ENCODE measurements at regions not wholly inside any gene's neighbourhood (a gene's known extent, or its start where the extent isn't known, plus 50 kb on each side); places are given as distances from the start of the nearest gene placed in this dataset.
"Not testable (repeated sequence)": the region's sequence is repeated elsewhere in the genome, so short reads cannot be mapped to it uniquely, and the experiment has no call there.

- H3K9ac ChIP-seq (ENCODE audit: low read length); H2BK5ac ChIP-seq (ENCODE audit: low read length); H2AK5ac ChIP-seq (ENCODE audit: low read length); H3K36me3 ChIP-seq (ENCODE audit: control insufficient read depth, insufficient read depth, low read length); H2BK15ac ChIP-seq (replicated peaks; ENCODE audit: low read depth); H3K27me3 ChIP-seq (ENCODE audit: insufficient read depth, low read length, poor library complexity); H3K27ac ChIP-seq (ENCODE audit: low read depth, low read length); H3K79me1 ChIP-seq (ENCODE audit: low read length); H3K56ac ChIP-seq (ENCODE audit: low read length); H3K4me3 ChIP-seq (ENCODE audit: low read length); H3K4ac ChIP-seq (ENCODE audit: low read depth, low read length); H3K23ac ChIP-seq (ENCODE audit: low read length); H4K8ac ChIP-seq (ENCODE audit: low read depth, low read length); H2BK120ac ChIP-seq (ENCODE audit: low read depth, low read length); H3K79me2 ChIP-seq (ENCODE audit: control insufficient read depth, insufficient read depth, low read length); H4K5ac ChIP-seq (ENCODE audit: low read length); H3K4me2 ChIP-seq (ENCODE audit: low read length); DNase-seq; H3K18ac ChIP-seq (ENCODE audit: low read length); H3K4me1 ChIP-seq (ENCODE audit: control insufficient read depth, low read depth, low read length): not testable (repeated sequence)
- WGBS (ENCODE audit: extremely low coverage, insufficient coverage, low lambda C conversion rate): no CpG with 5 or more reads among the region's 5 CpGs
Observed at GRCh38 chr15:85196697-85197096, 183.7 kb upstream of the AKAP13 start.

GRCh38 chr15:85197582-85197981, 182.8 kb upstream of the AKAP13 start:
- H3K36me3 ChIP-seq (ENCODE audit: control insufficient read depth, insufficient read depth, low read length); H3K4me2 ChIP-seq (ENCODE audit: low read length); H3K18ac ChIP-seq (ENCODE audit: low read length); H3K9ac ChIP-seq (ENCODE audit: low read length); H2BK120ac ChIP-seq (ENCODE audit: low read depth, low read length); H3K79me2 ChIP-seq (ENCODE audit: control insufficient read depth, insufficient read depth, low read length); H3K79me1 ChIP-seq (ENCODE audit: low read length); H2BK5ac ChIP-seq (ENCODE audit: low read length); DNase-seq; H3K27ac ChIP-seq (ENCODE audit: low read depth, low read length); H4K8ac ChIP-seq (ENCODE audit: low read depth, low read length); H2BK15ac ChIP-seq (replicated peaks; ENCODE audit: low read depth); H3K4ac ChIP-seq (ENCODE audit: low read depth, low read length); H2AK5ac ChIP-seq (ENCODE audit: low read length); H3K4me1 ChIP-seq (ENCODE audit: control insufficient read depth, low read depth, low read length); H3K4me3 ChIP-seq (ENCODE audit: low read length); H3K23ac ChIP-seq (ENCODE audit: low read length); H3K56ac ChIP-seq (ENCODE audit: low read length); H3K27me3 ChIP-seq (ENCODE audit: insufficient read depth, low read length, poor library complexity); H4K5ac ChIP-seq (ENCODE audit: low read length): not testable (repeated sequence)
- no CpG with 5 or more reads among the region's 5 CpGs for WGBS (ENCODE audit: extremely low coverage, insufficient coverage, low lambda C conversion rate)

- not testable (repeated sequence) for H3K36me3 ChIP-seq (ENCODE audit: control insufficient read depth, insufficient read depth, low read length); H2BK15ac ChIP-seq (replicated peaks; ENCODE audit: low read depth); H2BK5ac ChIP-seq (ENCODE audit: low read length); H3K56ac ChIP-seq (ENCODE audit: low read length); H3K4ac ChIP-seq (ENCODE audit: low read depth, low read length); H3K9ac ChIP-seq (ENCODE audit: low read length); H2AK5ac ChIP-seq (ENCODE audit: low read length); H3K27me3 ChIP-seq (ENCODE audit: insufficient read depth, low read length, poor library complexity); H4K5ac ChIP-seq (ENCODE audit: low read length); H3K23ac ChIP-seq (ENCODE audit: low read length); H3K79me1 ChIP-seq (ENCODE audit: low read length); H3K27ac ChIP-seq (ENCODE audit: low read depth, low read length); H3K4me1 ChIP-seq (ENCODE audit: control insufficient read depth, low read depth, low read length); H3K4me2 ChIP-seq (ENCODE audit: low read length); H3K18ac ChIP-seq (ENCODE audit: low read length); H2BK120ac ChIP-seq (ENCODE audit: low read depth, low read length); DNase-seq; H3K79me2 ChIP-seq (ENCODE audit: control insufficient read depth, insufficient read depth, low read length); H4K8ac ChIP-seq (ENCODE audit: low read depth, low read length); H3K4me3 ChIP-seq (ENCODE audit: low read length)
- no CpG with 5 or more reads among the region's 13 CpGs for WGBS (ENCODE audit: extremely low coverage, insufficient coverage, low lambda C conversion rate)
Observed at GRCh38 chr15:85198432-85198831, 182.0 kb upstream of the AKAP13 start.

- H3K18ac ChIP-seq (ENCODE audit: low read length); H3K4me2 ChIP-seq (ENCODE audit: low read length); H3K27ac ChIP-seq (ENCODE audit: low read depth, low read length); H2BK120ac ChIP-seq (ENCODE audit: low read depth, low read length); H3K9ac ChIP-seq (ENCODE audit: low read length); H3K36me3 ChIP-seq (ENCODE audit: control insufficient read depth, insufficient read depth, low read length); H3K4me1 ChIP-seq (ENCODE audit: control insufficient read depth, low read depth, low read length); H3K23ac ChIP-seq (ENCODE audit: low read length); H2BK5ac ChIP-seq (ENCODE audit: low read length); H3K79me1 ChIP-seq (ENCODE audit: low read length); H3K79me2 ChIP-seq (ENCODE audit: control insufficient read depth, insufficient read depth, low read length); H3K27me3 ChIP-seq (ENCODE audit: insufficient read depth, low read length, poor library complexity); H4K8ac ChIP-seq (ENCODE audit: low read depth, low read length); DNase-seq; H2BK15ac ChIP-seq (replicated peaks; ENCODE audit: low read depth); H3K4ac ChIP-seq (ENCODE audit: low read depth, low read length); H2AK5ac ChIP-seq (ENCODE audit: low read length); H3K4me3 ChIP-seq (ENCODE audit: low read length); H4K5ac ChIP-seq (ENCODE audit: low read length); H3K56ac ChIP-seq (ENCODE audit: low read length): not testable (repeated sequence)
- WGBS (ENCODE audit: extremely low coverage, insufficient coverage, low lambda C conversion rate): no CpG with 5 or more reads among the region's 9 CpGs
Observed at GRCh38 chr15:85200215-85200614, 180.2 kb upstream of the AKAP13 start.

GRCh38 chr15:85201118-85201793, 179.1 kb upstream of the AKAP13 start:
- H3K79me2 ChIP-seq (ENCODE audit: control insufficient read depth, insufficient read depth, low read length); H3K23ac ChIP-seq (ENCODE audit: low read length); H3K36me3 ChIP-seq (ENCODE audit: control insufficient read depth, insufficient read depth, low read length); H2BK5ac ChIP-seq (ENCODE audit: low read length); H2BK120ac ChIP-seq (ENCODE audit: low read depth, low read length); H3K9ac ChIP-seq (ENCODE audit: low read length); H2BK15ac ChIP-seq (replicated peaks; ENCODE audit: low read depth); H3K56ac ChIP-seq (ENCODE audit: low read length); H3K27me3 ChIP-seq (ENCODE audit: insufficient read depth, low read length, poor library complexity); H3K18ac ChIP-seq (ENCODE audit: low read length); H3K4me3 ChIP-seq (ENCODE audit: low read length); H4K8ac ChIP-seq (ENCODE audit: low read depth, low read length); DNase-seq; H4K5ac ChIP-seq (ENCODE audit: low read length); H3K4me1 ChIP-seq (ENCODE audit: control insufficient read depth, low read depth, low read length); H3K79me1 ChIP-seq (ENCODE audit: low read length); H3K4ac ChIP-seq (ENCODE audit: low read depth, low read length); H2AK5ac ChIP-seq (ENCODE audit: low read length); H3K4me2 ChIP-seq (ENCODE audit: low read length); H3K27ac ChIP-seq (ENCODE audit: low read depth, low read length): not testable (repeated sequence)
- no CpG with 5 or more reads among the region's 16 CpGs for WGBS (ENCODE audit: extremely low coverage, insufficient coverage, low lambda C conversion rate)

GRCh38 chr15:85204481-85204880, 175.9 kb upstream of the AKAP13 start:
- not testable (repeated sequence) for H3K56ac ChIP-seq (ENCODE audit: low read length); H3K18ac ChIP-seq (ENCODE audit: low read length); H3K27me3 ChIP-seq (ENCODE audit: insufficient read depth, low read length, poor library complexity); H2BK5ac ChIP-seq (ENCODE audit: low read length); H2AK5ac ChIP-seq (ENCODE audit: low read length); H3K79me1 ChIP-seq (ENCODE audit: low read length); DNase-seq; H2BK15ac ChIP-seq (replicated peaks; ENCODE audit: low read depth); H3K4me1 ChIP-seq (ENCODE audit: control insufficient read depth, low read depth, low read length); H3K79me2 ChIP-seq (ENCODE audit: control insufficient read depth, insufficient read depth, low read length); H3K23ac ChIP-seq (ENCODE audit: low read length); H3K4me2 ChIP-seq (ENCODE audit: low read length); H4K5ac ChIP-seq (ENCODE audit: low read length); H3K4ac ChIP-seq (ENCODE audit: low read depth, low read length); H2BK120ac ChIP-seq (ENCODE audit: low read depth, low read length); H3K4me3 ChIP-seq (ENCODE audit: low read length); H3K36me3 ChIP-seq (ENCODE audit: control insufficient read depth, insufficient read depth, low read length); H4K8ac ChIP-seq (ENCODE audit: low read depth, low read length); H3K27ac ChIP-seq (ENCODE audit: low read depth, low read length); H3K9ac ChIP-seq (ENCODE audit: low read length)
- WGBS (ENCODE audit: extremely low coverage, insufficient coverage, low lambda C conversion rate): no CpG with 5 or more reads among the region's 16 CpGs

Measured in mesendoderm (in vitro differentiated cells).